Right atrium auricular region (tissue), 2 donors: ENCODE measurements at regions not wholly inside any gene's neighbourhood (a gene's known extent, or its start where the extent isn't known, plus 50 kb on each side); places are given as distances from the start of the nearest gene placed in this dataset.
A peak's percentile ranks its signal among the peaks of the same experiment; 100 is the strongest.

Experiments
- DNase-seq: peaks from one replicate; pipeline ENCODE4 v3.0.0-alpha.2; 2019; ENCODE audit warnings: low spot score
- H3K27ac ChIP-seq, 2 donors: fragments of 200-600 bp; sonication (generic); 1 replicate in 1 of 2; 2 replicates in 1 of 2; pipeline ENCODE4 v1.5.1; 2016 to 2019
- H3K27me3 ChIP-seq, 2 donors: fragments of 200-600 bp; sonication (generic); one replicate each; pipeline versions ENCODE4 v1.5.1 to v1.6.0; 2017 to 2019
- H3K36me3 ChIP-seq: fragments of 200-600 bp; sonication (generic); one replicate; pipeline ENCODE4 v1.5.1; 2016
- H3K4me1 ChIP-seq, 2 donors: fragments of 200-600 bp; sonication (generic); one replicate each; pipeline versions ENCODE4 v1.5.1 to v1.6.0; 2017 to 2019
- H3K4me3 ChIP-seq, 2 donors: fragments of 200-600 bp; sonication (generic); 1 replicate in 1 of 2; 2 replicates in 1 of 2; pipeline ENCODE4 v1.5.1; 2017 to 2019; ENCODE audit warnings: mild to moderate bottlenecking in 1 of 2, moderate library complexity in 1 of 2
- H3K9me3 ChIP-seq, 2 donors: fragments of 200-600 bp; sonication (generic); one replicate each; pipeline ENCODE4 v1.5.1; 2019
- TF ChIP-seq, protein P1 (sequence below), 2 donors: fragments of 200-600 bp; sonication (generic); IDR thresholded peaks; one replicate each; pipeline ENCODE4 v1.5.1; 2019; ENCODE audit warnings: antibody characterized with exemption in 2 of 2

DNA sequence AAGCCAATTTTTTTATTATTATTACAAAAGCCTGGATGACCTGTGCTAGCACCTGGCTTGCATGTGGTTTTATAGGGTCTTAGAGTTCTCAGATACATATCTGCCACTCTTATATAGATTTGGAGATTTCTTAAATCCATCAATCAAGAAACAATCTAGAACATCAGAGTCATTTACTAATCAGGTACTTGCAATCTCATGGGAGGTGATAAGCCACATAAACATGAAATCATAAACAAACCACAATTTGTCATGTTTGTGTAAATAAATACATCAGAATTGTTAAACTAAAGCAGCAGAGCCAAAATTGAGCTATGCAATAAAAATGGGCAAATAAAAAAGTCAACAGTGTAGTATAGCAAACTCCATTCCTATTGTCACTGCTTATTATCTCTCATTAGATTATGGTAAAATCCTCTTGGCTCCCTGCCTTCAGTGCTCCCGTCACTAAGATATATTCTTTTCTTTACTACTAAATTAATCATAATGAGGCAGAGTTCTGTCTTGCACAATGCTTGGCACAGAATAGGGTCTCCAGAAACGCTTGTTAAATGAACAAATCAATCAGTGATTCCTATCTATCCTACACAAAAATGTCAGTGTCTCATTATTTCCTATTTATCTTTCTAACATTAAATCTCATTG is 108.7 kb upstream of the TTC29 start:
- Histone ChIP-seq H3K27me3 (no peaks in the 10 kb centered on the region), H3K27ac (no peak overlapping the region), H3K36me3 (no peaks in the 10 kb centered on the region), H3K4me1 (peaks cover 0 to 5% of the 10 kb centered on the region in 2 donors), H3K9me3 (peaks cover 0 to 6% of the 10 kb centered on the region in 2 donors), H3K4me3 (no peak overlapping the region)
- TF ChIP-seq, protein P1, sequence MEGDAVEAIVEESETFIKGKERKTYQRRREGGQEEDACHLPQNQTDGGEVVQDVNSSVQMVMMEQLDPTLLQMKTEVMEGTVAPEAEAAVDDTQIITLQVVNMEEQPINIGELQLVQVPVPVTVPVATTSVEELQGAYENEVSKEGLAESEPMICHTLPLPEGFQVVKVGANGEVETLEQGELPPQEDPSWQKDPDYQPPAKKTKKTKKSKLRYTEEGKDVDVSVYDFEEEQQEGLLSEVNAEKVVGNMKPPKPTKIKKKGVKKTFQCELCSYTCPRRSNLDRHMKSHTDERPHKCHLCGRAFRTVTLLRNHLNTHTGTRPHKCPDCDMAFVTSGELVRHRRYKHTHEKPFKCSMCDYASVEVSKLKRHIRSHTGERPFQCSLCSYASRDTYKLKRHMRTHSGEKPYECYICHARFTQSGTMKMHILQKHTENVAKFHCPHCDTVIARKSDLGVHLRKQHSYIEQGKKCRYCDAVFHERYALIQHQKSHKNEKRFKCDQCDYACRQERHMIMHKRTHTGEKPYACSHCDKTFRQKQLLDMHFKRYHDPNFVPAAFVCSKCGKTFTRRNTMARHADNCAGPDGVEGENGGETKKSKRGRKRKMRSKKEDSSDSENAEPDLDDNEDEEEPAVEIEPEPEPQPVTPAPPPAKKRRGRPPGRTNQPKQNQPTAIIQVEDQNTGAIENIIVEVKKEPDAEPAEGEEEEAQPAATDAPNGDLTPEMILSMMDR (IDR thresholded peaks at IDR 0.05) = no peak
- no peak for DNase-seq

DNA sequence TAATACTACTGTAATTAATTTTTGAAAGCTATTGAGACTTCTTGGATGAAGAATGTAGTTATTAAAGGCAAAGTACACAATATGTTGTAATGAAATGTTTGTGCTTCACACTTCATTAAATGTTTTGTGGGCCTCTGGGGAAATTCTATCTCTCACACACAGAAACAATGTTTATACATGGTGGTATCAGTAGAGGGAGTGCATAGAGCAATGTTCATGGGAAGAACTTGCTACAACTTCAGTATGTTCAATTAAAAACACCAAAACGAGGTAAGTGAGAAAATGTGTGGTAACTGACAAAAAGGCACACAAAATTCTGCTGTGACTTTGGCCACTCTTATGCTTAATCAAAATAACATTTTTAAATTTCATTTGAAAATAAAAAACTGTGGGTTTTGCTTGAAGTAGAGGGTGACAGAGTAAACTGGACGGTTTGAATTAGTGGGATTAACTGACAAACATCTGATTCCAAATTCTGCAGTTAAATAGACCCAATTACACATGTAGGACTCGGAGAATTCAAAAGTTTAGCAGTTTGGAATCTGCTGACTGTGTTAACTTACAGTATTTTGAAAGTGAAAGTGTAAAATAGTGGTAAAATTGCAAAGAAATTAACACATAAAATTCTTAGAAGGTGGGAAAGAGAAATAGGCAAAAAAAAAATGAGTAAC is 111.4 kb upstream of the TTC29 start:
- Histone ChIP-seq H3K4me3 (peak overlapping the region; percentile 31 to 33), H3K27me3 (no peaks in the 10 kb centered on the region), H3K4me1 (peaks cover 0 to 9% of the 10 kb centered on the region in 2 donors), H3K27ac (peak overlapping the region in 1 of 2 donors; percentile 4), H3K36me3 (no peaks in the 10 kb centered on the region), H3K9me3 (no peaks in the 10 kb centered on the region)
- DNase-seq = no peak
- TF ChIP-seq, protein P1 (IDR thresholded peaks at IDR 0.05) = peak in 1 of 2 donors; percentile 27

DNA sequence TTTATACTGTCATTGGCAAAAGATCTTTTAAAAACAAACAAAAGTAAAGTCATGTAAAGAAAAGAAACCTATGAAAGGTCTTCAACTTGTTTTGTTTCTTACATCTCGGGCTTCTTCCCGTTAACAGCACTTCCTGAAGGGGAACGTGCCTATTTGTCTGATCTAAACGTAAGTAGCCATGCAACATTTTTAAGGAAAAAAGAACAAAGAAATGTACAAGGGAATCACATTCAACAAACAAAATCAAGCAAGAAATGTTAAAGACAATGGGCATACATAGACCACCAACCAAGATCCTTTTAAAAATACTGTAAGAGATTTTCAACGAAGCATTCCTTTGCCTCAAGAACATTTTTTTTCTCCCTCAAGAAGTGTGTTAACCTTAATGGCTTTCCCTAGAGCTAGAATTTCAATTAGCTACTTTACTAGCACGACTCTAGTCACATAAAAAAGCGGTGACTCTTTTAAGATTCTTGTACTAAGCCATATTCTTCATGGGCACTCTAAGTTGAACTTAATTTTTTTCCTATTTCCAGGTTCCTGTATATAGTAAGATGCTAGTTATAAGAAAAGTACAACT is 112.0 kb upstream of the TTC29 start:
- H3K9me3 ChIP-seq = no peaks in the 10 kb centered on the region
- no peaks in the 10 kb centered on the region for H3K27me3 ChIP-seq
- H3K27ac ChIP-seq = peak overlapping the region in 1 of 2 donors; percentile 4
- no peak for DNase-seq
- H3K4me3 ChIP-seq = peak overlapping the region; percentile 31 to 33
- TF ChIP-seq, protein P1 (IDR thresholded peaks at IDR 0.05) = no peak
- peaks cover 0 to 9% of the 10 kb centered on the region in 2 donors for H3K4me1 ChIP-seq
- no peaks in the 10 kb centered on the region for H3K36me3 ChIP-seq

DNA sequence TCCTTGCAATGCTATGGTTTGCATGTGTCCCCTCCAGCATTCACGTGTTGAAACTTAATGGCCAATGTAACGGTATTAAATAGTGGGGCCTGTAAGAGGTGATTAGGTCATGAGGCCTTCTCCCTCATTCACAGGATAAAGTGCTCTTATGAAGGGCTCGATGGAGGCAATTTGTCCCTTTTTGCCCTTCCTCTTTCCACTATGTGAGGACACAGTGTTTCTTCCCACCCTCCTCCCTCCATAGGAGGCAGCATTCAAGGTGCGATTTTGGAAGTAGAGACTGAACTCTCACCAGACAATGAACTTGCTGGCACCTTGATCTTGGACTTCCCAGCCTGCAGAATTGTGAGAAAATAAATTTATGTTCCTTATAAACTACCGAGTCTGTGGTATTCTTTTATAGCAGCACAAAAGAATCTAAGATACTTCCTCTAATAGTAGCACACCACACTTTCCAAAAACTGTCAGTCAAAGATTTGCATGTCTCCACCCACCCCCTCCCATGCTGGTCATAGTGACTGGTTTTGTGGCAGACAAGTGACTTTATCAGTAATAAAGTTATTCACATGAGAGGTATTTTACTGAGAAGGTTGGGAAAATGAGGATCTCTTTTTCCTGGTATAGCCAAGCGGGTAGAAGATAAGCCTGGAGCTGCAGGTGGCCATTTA is 113.5 kb upstream of the TTC29 start:
- DNase-seq = no peak
- Histone ChIP-seq H3K36me3 (no peaks in the 10 kb centered on the region), H3K4me3 (no peak overlapping the region), H3K27me3 (no peaks in the 10 kb centered on the region), H3K9me3 (no peaks in the 10 kb centered on the region), H3K27ac (no peak overlapping the region), H3K4me1 (peaks cover 0 to 9% of the 10 kb centered on the region in 2 donors)
- TF ChIP-seq, protein P1 (IDR thresholded peaks at IDR 0.05) = no peak

DNA sequence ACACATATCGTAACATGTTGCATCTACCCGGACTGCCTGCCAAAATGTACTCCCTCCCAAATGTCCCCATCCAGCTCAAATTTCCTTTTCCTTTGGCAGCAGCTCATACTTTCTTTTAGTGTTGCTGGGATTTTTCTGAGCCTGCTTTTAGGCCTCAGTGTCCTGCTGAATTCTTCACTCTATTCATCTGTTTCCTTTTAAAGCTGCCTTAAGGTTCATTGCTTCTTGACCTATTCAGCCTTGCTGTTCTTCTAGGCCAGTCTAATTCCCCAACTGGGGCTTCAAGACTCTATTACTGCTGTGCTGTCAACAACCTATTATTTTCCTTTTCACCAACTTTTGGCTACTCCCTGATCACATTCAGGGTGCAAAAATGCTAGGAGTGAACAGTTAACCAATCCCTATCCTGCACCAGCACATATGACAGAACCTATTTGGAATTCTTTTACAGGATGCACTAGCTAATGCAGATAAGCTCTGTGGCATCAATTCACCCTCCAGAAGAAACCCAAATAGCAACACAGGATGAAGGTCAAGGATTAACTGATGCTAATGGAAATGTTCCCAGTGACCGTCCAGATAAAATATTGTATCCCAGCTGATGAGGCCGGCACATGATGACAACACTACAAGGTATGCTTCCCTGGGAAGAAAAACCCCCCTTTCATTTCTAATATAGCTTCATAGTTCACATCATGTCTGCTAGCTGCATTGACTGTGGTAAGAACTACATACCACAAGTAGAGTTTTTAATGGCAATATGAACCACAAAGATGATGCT is 114.7 kb upstream of the TTC29 start:
- no peak overlapping the region for H3K4me3 ChIP-seq
- no peaks in the 10 kb centered on the region for H3K9me3 ChIP-seq
- H3K27me3 ChIP-seq = no peaks in the 10 kb centered on the region
- H3K4me1 ChIP-seq = peaks cover 0 to 9% of the 10 kb centered on the region in 2 donors
- no peaks in the 10 kb centered on the region for H3K36me3 ChIP-seq
- no peak overlapping the region for H3K27ac ChIP-seq
- no peak for DNase-seq
- TF ChIP-seq, protein P1 (IDR thresholded peaks at IDR 0.05) = no peak
